Body of pancreas (tissue), 4 donors: ENCODE measurements at regions not wholly inside any gene's neighbourhood (a gene's known extent, or its start where the extent isn't known, plus 50 kb on each side); places are given as distances from the start of the nearest gene placed in this dataset.

Experiments
- POLR2A ChIP-seq, 3 donors: fragments of 450-650 bp; IDR thresholded peaks; one replicate each; pipeline ENCODE4 v1.6.1; 2016; ENCODE audit warnings: antibody characterized with exemption in 3 of 3, mild to moderate bottlenecking in 2 of 3
- TF ChIP-seq, protein P1 (sequence below), 7 experiments: fragments of 450-650 bp in 4 of 7; fragments of 200-600 bp in 3 of 7; sonication (generic) in 3 of 7; IDR thresholded peaks; one replicate each; pipeline ENCODE4 v1.5.1; 2016 to 2019; ENCODE audit warnings: antibody characterized with exemption in 7 of 7

DNA sequence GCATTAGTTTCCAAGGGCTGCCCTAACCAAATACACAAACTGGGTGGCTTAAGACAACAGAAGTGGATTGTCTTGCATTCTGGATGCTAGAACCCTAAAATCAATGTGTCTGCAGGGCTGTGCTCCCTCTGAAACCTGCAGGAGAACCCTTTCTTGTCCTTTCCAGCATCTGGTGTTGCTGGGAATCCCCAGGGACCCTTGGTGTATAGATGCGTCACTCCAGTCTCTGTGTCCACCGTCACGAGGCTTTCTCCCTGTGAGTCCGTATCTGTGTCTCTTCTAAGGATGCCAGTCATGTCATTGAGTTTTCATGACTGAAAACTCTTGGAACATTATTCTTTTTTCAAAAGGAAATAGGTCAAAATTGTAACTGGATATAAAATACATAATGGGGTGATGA is 142.9 kb downstream of the RNASET2 start:
- TF ChIP-seq, protein P1, sequence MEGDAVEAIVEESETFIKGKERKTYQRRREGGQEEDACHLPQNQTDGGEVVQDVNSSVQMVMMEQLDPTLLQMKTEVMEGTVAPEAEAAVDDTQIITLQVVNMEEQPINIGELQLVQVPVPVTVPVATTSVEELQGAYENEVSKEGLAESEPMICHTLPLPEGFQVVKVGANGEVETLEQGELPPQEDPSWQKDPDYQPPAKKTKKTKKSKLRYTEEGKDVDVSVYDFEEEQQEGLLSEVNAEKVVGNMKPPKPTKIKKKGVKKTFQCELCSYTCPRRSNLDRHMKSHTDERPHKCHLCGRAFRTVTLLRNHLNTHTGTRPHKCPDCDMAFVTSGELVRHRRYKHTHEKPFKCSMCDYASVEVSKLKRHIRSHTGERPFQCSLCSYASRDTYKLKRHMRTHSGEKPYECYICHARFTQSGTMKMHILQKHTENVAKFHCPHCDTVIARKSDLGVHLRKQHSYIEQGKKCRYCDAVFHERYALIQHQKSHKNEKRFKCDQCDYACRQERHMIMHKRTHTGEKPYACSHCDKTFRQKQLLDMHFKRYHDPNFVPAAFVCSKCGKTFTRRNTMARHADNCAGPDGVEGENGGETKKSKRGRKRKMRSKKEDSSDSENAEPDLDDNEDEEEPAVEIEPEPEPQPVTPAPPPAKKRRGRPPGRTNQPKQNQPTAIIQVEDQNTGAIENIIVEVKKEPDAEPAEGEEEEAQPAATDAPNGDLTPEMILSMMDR (IDR thresholded peaks at IDR 0.05), result no peak
- no peak for TF ChIP-seq POLR2A (IDR thresholded peaks at IDR 0.05)
